ENCODE measurements at regions not wholly inside any gene's neighbourhood (a gene's known extent, or its start where the extent isn't known, plus 50 kb on each side); places are given as distances from the start of the nearest gene placed in this dataset.

- Histone ChIP-seq H2AK5ac (ENCODE audit: low read depth, low read length) (no peak overlapping the region), H2BK5ac (ENCODE audit: low read depth, low read length) (no peak overlapping the region), H3K4me2 (ENCODE audit: insufficient read depth in 1 of 2, low read depth in 2 of 2, low read length in 2 of 2) (no peak overlapping the region), H3K9me3 (ENCODE audit: insufficient read depth in 2 of 2, low read depth in 1 of 2, low read length in 1 of 2) (no peaks in the 10 kb centered on the region), H4K91ac (replicated peaks; ENCODE audit: insufficient read length, low read length) (no peak overlapping the region), H3K9ac (replicated peaks in 1 of 4; ENCODE audit: extremely low read depth in 1 of 4, low read depth in 3 of 4, low read length in 3 of 4) (no peak overlapping the region), H2BK12ac (ENCODE audit: low read depth, low read length) (no peak overlapping the region), H2AFZ (ENCODE audit: low read length) (no peak overlapping the region), H3K4ac (replicated peaks; ENCODE audit: insufficient read length, low read depth, low read length) (no peak overlapping the region), H3K36me3 (ENCODE audit: control insufficient read depth in 2 of 4, insufficient read depth in 4 of 4, low read length in 3 of 4) (no peaks in the 10 kb centered on the region), H4K8ac (ENCODE audit: extremely low read depth, insufficient read depth, low read length) (no peak overlapping the region), H3K27me3 (replicated peaks in 1 of 4; ENCODE audit: control insufficient read depth in 3 of 4, extremely low read depth in 1 of 4, insufficient read depth in 3 of 4, low read length in 3 of 4) (no peaks in the 10 kb centered on the region), H3K56ac (replicated peaks; ENCODE audit: insufficient read length, low read depth, low read length) (no peak overlapping the region), H3K4me3 (ENCODE audit: extremely low read depth in 1 of 4, insufficient read depth in 2 of 4, low read depth in 3 of 4, low read length in 4 of 4) (no peak overlapping the region), H2BK120ac (replicated peaks; ENCODE audit: low read depth, low read length) (no peak overlapping the region), H3K18ac (ENCODE audit: extremely low read depth, low read length) (no peak overlapping the region), H4K5ac (ENCODE audit: insufficient read length, low read depth, low read length) (no peak overlapping the region), H3K23ac (ENCODE audit: insufficient read length) (no peak overlapping the region), H3K14ac (ENCODE audit: insufficient read length) (no peak overlapping the region), H3K4me1 (replicated peaks in 1 of 4; ENCODE audit: control insufficient read depth in 3 of 4, insufficient read depth in 4 of 4, low read length in 3 of 4) (no peaks in the 10 kb centered on the region), H3K79me2 (ENCODE audit: control insufficient read depth in 1 of 2, insufficient read depth in 2 of 2, low read length in 2 of 2) (no peaks in the 10 kb centered on the region), H2BK15ac (ENCODE audit: low read length) (no peak overlapping the region), H3K79me1 (ENCODE audit: low read depth, low read length) (no peaks in the 10 kb centered on the region), H3K23me2 (ENCODE audit: low read depth, low read length) (no peaks in the 10 kb centered on the region), H4K20me1 (replicated peaks in 1 of 2; ENCODE audit: control insufficient read depth in 1 of 2, insufficient read depth in 2 of 2, low read length in 2 of 2) (no peaks in the 10 kb centered on the region), H3K27ac (ENCODE audit: low read depth, low read length) (no peak overlapping the region), H2BK20ac (ENCODE audit: low read length) (no peak overlapping the region)
- no peak for FAIRE-seq
- WGBS, 2 experiments (ENCODE audit: extremely low coverage in 1 of 2, insufficient coverage in 1 of 2, insufficient read length in 1 of 2, insufficient replicate concordance in 2 of 2, low coverage in 1 of 2, low lambda C conversion rate in 2 of 2, missing lambda C conversion rate in 1 of 2) = 80% methylated on average over 1 of the region's 1 CpG; no CpG with 5 or more reads in 1 of the 2 experiments
- no peak for DNase-seq (ENCODE audit: low read depth in 1 of 2, low spot score in 2 of 2)
- TF ChIP-seq RAD21 (IDR thresholded peaks at IDR 0.05 in 1 of 2, conservative IDR thresholded peaks at IDR 0.05 in 1 of 2; ENCODE audit: low read depth in 2 of 2, low read length in 2 of 2) (peak in 1 of 2 experiments; percentile 24; a peak in 2 of 4 replicates), TEAD4 (IDR thresholded peaks at IDR 0.05; ENCODE audit: low read depth, low read length) (no peak)
- TF ChIP-seq, protein P1, sequence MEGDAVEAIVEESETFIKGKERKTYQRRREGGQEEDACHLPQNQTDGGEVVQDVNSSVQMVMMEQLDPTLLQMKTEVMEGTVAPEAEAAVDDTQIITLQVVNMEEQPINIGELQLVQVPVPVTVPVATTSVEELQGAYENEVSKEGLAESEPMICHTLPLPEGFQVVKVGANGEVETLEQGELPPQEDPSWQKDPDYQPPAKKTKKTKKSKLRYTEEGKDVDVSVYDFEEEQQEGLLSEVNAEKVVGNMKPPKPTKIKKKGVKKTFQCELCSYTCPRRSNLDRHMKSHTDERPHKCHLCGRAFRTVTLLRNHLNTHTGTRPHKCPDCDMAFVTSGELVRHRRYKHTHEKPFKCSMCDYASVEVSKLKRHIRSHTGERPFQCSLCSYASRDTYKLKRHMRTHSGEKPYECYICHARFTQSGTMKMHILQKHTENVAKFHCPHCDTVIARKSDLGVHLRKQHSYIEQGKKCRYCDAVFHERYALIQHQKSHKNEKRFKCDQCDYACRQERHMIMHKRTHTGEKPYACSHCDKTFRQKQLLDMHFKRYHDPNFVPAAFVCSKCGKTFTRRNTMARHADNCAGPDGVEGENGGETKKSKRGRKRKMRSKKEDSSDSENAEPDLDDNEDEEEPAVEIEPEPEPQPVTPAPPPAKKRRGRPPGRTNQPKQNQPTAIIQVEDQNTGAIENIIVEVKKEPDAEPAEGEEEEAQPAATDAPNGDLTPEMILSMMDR (IDR thresholded peaks at IDR 0.05; ENCODE audit: control extremely low read depth in 1 of 3, insufficient read depth in 1 of 3, low read depth in 1 of 3, low read length in 3 of 3) = peak; percentile 2 to 22 (median 20); a peak in 2 of 4 replicates
- CTCF ChIA-PET (ENCODE audit: partially characterized antibody) = interaction anchor here (1.2 to 1.6 kb wide), 2 partner anchors 10 to 15 kb away, joined by 3 to 4 read pairs; no protein-coding TSS in a partner anchor
- POLR2A ChIA-PET (ENCODE audit: partially characterized antibody) = no interaction called here
These were observed 298.8 kb downstream of the FOXA2 start for GRCh38 chr20:22285555-22285954.

Measured in H1 (cell line).